ENCODE measurements at regions not wholly inside any gene's neighbourhood (a gene's known extent, or its start where the extent isn't known, plus 50 kb on each side); places are given as distances from the start of the nearest gene placed in this dataset.

GRCh38 chr3:106720510-106720909, 656.7 kb upstream of the CCDC54 start:
- TF ChIP-seq, protein P1, sequence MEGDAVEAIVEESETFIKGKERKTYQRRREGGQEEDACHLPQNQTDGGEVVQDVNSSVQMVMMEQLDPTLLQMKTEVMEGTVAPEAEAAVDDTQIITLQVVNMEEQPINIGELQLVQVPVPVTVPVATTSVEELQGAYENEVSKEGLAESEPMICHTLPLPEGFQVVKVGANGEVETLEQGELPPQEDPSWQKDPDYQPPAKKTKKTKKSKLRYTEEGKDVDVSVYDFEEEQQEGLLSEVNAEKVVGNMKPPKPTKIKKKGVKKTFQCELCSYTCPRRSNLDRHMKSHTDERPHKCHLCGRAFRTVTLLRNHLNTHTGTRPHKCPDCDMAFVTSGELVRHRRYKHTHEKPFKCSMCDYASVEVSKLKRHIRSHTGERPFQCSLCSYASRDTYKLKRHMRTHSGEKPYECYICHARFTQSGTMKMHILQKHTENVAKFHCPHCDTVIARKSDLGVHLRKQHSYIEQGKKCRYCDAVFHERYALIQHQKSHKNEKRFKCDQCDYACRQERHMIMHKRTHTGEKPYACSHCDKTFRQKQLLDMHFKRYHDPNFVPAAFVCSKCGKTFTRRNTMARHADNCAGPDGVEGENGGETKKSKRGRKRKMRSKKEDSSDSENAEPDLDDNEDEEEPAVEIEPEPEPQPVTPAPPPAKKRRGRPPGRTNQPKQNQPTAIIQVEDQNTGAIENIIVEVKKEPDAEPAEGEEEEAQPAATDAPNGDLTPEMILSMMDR (IDR thresholded peaks at IDR 0.05; ENCODE audit: low read depth, low read length) = no peak
- Histone ChIP-seq H3K27me3 (ENCODE audit: control insufficient read depth, insufficient read depth, low read length) (no peaks in the 10 kb centered on the region), H3K9me3 (ENCODE audit: control insufficient read depth, insufficient read depth, low read length) (peaks cover 8% of the 10 kb centered on the region), H3K4me3 (ENCODE audit: low read depth, low read length) (no peak overlapping the region), H3K27ac (ENCODE audit: low read depth, low read length) (no peak overlapping the region)
- no peak for DNase-seq (ENCODE audit: low read depth, low spot score)
- ChIA-PET POLR2A (no interaction called here), CTCF (no interaction called here)

DNA sequence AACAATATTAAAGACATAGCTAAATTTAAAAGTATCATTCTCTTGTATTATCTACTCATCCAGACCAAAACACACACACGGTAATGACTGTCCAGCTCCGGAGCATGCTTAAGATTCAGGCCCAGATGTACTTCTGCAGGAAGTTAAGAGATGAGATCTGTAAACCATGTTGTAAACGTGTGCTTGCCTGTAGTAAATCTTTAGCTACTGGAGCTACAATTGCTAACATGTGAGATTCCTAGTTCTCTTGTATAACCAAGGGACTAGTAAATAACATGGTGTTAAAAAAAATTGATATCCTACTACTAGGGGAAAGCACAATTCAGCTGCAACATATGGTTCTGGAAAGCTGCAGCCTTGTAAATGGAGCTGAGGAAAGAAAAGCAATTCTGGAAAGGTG, 651.7 kb upstream of the CCDC54 start:
- POLR2A ChIA-PET = no interaction called here
- DNase-seq (ENCODE audit: low read depth, low spot score) = no peak
- TF ChIP-seq, protein P1 (IDR thresholded peaks at IDR 0.05; ENCODE audit: low read depth, low read length) = no peak
- Histone ChIP-seq H3K27ac (ENCODE audit: low read depth, low read length) (no peak overlapping the region), H3K4me3 (ENCODE audit: low read depth, low read length) (no peak overlapping the region), H3K27me3 (ENCODE audit: control insufficient read depth, insufficient read depth, low read length) (no peaks in the 10 kb centered on the region), H3K9me3 (ENCODE audit: control insufficient read depth, insufficient read depth, low read length) (peaks cover 6% of the 10 kb centered on the region)
- CTCF ChIA-PET = interaction anchor here (1.4 kb wide), 1 partner anchor 339 kb away, joined by 4 read pairs; no protein-coding TSS in a partner anchor

- TF ChIP-seq, protein P1 (IDR thresholded peaks at IDR 0.05; ENCODE audit: low read depth, low read length) = no peak
- no peaks in the 10 kb centered on the region for H3K27me3 ChIP-seq (ENCODE audit: control insufficient read depth, insufficient read depth, low read length)
- peak; percentile 90 for DNase-seq (ENCODE audit: low read depth, low spot score)
- no peaks in the 10 kb centered on the region for H3K9me3 ChIP-seq (ENCODE audit: control insufficient read depth, insufficient read depth, low read length)
- POLR2A ChIA-PET = interaction anchor here (0.8 kb wide), 1 partner anchor 35 kb away, joined by 3 read pairs; no protein-coding TSS in a partner anchor
- peak overlapping the region; percentile 66 for H3K27ac ChIP-seq (ENCODE audit: low read depth, low read length)
- H3K4me3 ChIP-seq (ENCODE audit: low read depth, low read length) = peak overlapping the region; percentile 42
- CTCF ChIA-PET = interaction anchor here (0.7 kb wide), 1 partner anchor 133 kb away, joined by 3 read pairs; no protein-coding TSS in a partner anchor
Observed at GRCh38 chr3:106728315-106729098, 648.7 kb upstream of the CCDC54 start.

GRCh38 chr3:106729481-106729880, 647.8 kb upstream of the CCDC54 start:
- H3K27ac ChIP-seq (ENCODE audit: low read depth, low read length) = no peak overlapping the region
- ChIA-PET POLR2A (no interaction called here), CTCF (no interaction called here)
- no peak overlapping the region for H3K4me3 ChIP-seq (ENCODE audit: low read depth, low read length)
- TF ChIP-seq, protein P1 (IDR thresholded peaks at IDR 0.05; ENCODE audit: low read depth, low read length) = no peak
- no peaks in the 10 kb centered on the region for H3K9me3 ChIP-seq (ENCODE audit: control insufficient read depth, insufficient read depth, low read length)
- no peaks in the 10 kb centered on the region for H3K27me3 ChIP-seq (ENCODE audit: control insufficient read depth, insufficient read depth, low read length)
- no peak for DNase-seq (ENCODE audit: low read depth, low spot score)

- DNase-seq (ENCODE audit: low read depth, low spot score) = no peak
- TF ChIP-seq, protein P1 (IDR thresholded peaks at IDR 0.05; ENCODE audit: low read depth, low read length) = no peak
- Histone ChIP-seq H3K27ac (ENCODE audit: low read depth, low read length) (no peak overlapping the region), H3K4me3 (ENCODE audit: low read depth, low read length) (no peak overlapping the region), H3K9me3 (ENCODE audit: control insufficient read depth, insufficient read depth, low read length) (no peaks in the 10 kb centered on the region), H3K27me3 (ENCODE audit: control insufficient read depth, insufficient read depth, low read length) (no peaks in the 10 kb centered on the region)
- CTCF ChIA-PET = interaction anchor here (0.6 to 1.1 kb wide), 3 partner anchors 156 to 474 kb away, joined by 3 read pairs; no protein-coding TSS in a partner anchor
- POLR2A ChIA-PET = no interaction called here
Observed at GRCh38 chr3:106731230-106731629, 646.0 kb upstream of the CCDC54 start.
